GM04503 (cell line): ENCODE measurements at regions not wholly inside any gene's neighbourhood (a gene's known extent, or its start where the extent isn't known, plus 50 kb on each side); places are given as distances from the start of the nearest gene placed in this dataset.

Experiments used
- DNase-seq: peaks from one replicate; pipeline ENCODE4 v3.0.0-alpha.2; 2012; ENCODE audit warnings: low read depth

DNA sequence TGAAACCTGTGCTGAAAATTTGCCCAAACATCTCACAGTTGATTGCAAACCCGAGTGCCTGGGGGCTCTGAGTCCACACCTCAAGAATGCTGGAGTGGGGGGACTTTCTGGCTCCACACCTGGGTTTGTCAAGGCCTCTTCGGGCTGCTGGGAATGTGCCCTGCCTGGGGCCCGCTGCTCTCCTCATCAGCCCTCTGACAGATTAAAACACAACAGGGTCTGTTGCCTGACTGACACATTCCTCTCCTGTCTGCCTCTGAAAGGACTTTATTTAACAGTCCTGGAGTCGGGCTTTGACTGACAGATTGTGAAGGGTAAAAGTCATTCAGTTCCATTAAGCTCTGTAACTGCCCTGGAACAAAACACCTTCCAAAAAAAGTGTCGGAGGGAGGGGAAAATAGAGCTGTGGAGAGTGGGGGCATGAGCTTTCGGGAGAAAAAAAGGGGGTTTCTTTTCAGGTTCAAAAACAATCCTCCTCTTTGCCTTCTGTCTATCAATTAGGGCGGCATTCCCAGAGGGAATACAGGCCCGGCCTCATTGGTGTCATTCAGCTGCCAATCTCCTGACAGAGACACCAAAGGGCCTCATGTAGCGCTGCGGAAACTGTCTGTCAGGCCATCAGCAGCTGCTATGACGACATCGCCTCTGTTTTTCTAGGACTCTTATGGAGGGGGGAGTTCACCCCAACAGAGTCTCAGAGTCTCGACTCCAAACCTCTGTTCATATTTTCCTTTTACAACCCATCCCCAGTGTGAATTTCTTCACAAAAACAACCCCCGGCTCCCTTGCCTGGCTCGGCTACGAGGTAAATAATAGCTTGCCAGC, 398.8 kb upstream of the NFE2L3 start:
- no peak for DNase-seq

DNA sequence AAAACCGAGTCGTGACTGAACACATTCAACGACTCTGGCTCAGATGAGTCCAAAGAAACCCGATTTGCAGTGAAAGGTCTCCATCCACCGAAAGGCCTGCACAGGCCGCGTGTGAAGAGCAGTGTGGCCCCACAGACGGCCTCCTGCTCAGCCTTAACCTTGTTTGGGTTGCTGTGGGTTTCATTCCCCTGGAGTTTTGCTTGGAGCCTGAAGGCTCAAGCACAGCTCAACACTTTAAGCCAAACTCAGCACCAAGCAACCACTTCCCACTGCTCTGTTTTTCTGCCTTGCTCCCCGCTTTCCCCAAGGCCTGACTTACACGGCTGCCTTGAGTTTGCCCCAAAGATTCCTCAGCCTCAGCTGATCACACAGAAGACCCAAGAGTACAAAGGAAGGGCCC, 398.2 kb upstream of the NFE2L3 start:
- no peak for DNase-seq

DNA sequence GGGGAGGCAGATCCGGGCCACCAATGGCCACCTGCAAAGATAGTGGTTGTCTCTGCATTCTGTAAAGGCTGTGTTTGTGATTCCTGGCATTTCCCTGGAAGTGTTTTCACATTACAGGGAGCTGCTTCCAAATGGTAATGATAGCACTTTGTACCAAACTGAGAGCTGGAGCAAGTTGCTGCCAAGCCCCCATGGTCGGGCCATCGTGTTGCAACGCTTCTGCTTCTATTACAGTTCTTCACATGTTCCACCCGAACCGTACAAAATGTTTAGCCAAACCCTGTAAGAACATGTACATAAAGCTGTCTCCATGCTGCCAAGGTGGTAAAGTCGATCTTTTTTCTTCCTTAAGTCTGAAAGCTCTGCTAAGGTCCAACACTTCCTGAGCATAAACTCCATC, 397.7 kb upstream of the NFE2L3 start:
- DNase-seq: no peak

DNA sequence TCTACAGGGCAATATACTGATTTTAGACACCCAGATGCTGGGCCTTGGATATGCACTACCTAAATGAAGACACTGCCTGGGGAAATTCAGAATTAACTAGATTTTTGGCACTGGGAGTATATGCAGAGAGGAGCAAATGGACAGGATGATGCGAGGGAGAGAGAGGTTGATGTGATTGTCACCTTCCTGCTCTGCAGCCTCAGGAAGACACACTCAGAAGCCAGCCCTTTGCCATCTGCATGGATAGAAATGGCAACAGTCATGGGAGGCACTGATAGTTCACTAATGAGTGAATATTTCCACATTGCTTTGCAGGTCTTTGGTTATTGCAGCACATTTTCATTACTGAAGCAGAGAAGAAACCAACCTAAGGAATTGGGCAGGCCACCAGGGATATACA, 397.2 kb upstream of the NFE2L3 start:
- no peak for DNase-seq

DNA sequence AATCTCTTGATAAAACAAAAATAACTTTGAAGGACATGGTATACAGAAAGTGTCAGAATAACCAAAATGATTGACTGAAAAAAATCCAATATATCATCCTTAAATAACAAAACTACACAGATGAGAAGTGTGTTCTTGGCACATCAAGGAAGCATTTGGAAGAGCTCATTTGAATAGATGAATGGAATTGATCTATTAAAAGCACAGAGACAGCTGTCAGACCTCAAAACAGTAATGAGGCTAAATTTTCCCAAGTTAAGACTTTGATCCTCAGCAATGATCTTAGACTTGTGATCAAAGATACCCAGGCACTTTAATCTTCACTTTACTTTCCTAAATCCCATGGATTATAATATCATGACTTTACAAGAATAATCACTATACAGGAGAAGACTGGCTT, 395.4 kb upstream of the NFE2L3 start:
- no peak for DNase-seq

DNA sequence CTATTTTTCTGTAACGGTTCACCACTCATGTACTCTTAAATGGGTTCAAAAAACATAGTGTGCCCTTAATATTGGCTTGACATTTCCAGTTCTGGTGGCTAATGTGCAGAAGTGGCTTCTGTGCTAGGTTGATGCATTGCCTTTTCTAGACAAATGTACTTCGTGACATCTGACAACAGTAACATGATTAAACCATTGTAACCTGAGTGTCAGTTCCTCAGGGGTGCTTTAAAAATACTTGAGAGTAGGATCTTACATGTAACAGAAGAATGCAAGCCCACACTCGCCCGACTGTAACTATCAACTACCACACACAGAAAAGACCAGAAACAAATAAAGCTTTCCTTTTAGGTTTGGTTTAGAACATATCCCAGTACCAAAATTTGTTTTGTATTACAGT, 393.4 kb upstream of the NFE2L3 start:
- DNase-seq: no peak

DNA sequence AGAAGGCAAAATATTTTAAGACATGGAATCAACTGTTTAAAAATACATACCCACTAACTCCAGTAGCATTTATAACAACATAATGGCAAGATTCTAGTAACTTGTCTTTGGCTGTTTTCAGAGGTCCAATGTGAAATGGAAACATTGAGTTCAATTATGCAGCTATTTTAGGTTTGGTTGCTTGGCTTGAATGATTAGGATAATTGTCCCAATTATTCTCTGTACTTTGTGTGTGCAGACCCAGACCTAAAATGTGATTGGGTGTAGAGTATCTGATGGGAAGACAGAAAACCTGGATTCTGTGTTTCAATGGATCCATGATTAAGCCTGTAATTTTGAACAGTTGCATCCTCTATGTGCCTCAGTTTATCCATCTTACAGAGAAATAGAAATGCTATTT, 392.7 kb upstream of the NFE2L3 start:
- DNase-seq: no peak

DNA sequence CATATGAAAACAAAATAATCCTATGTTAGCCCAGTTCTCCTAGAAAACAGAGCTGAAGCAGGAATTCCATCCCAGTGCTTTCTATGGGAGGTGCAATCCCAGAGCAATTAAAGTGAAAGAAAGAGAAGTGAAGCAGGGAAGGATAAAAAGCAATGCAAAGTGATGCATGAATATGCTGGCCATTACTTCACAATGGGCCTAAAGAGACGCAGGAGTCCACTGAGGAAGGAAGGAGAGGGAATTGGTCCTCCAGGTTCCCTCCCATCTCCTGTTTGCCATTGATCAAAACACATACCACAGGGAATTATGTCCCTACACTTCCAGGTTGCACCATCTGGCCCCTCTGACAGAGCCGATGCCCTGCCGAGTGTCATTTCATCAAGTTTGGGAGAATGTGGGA, 392.2 kb upstream of the NFE2L3 start:
- no peak for DNase-seq

DNA sequence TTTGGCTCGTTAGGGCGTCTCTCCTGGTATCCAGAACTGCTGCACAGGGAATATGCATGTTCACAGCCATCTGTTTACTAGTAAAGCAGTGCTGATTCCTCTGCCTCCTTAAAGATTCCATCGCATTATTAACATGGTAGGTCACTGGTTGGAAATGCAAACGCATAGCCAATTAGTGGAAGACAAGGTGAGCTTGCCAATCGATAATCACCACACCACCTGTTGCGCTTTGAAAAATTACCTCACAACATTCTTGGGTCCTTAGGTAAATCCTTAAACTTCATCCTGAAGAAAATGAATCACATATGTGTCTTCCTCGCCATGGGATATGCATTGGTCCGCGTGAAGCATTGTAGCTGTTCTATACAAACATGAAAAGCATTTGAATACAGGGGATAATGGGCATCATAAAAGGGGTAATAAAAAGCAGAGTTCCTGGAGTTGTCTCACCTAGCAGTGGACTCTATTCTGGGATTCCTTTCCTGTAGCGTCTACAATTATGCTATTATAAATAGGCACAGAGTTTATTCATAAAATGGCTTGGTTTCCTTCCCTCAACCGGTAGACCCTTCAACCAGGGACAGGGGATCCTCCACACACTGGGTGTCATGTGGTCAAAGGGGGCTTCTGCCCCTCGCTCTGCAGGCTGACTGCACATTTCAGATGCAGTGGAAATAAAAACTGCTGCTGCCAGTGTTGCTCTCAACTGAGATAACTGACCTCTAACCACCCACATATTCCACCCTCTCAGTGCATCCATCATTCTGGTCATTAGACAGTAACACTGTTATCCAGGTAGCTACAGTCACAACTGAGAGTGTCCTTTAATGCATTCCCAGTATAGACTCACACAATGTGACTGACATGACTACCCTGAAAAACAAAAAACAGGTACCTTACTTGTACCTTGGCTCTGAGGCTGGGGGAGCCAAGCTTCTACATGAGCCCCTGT, 389.2 kb upstream of the NFE2L3 start:
- DNase-seq: no peak

DNA sequence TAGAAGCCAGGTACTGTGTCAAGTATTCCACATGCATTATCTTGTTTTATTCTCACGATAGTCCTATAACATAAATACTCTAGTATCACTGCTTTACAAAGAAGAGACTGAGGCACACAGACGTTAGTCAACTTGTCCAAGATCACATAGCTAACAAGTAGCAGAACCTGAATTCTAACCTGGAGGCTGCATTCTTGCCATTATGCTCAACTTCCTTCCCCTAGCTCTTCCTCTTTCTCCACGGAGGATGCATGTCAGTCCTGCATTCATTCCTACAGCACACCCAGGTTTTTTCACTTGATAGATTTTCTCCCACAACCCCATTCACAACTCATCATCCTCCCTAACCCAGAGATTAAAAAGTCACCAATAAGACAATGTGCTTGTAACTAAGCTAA, 388.5 kb upstream of the NFE2L3 start:
- DNase-seq: no peak

DNA sequence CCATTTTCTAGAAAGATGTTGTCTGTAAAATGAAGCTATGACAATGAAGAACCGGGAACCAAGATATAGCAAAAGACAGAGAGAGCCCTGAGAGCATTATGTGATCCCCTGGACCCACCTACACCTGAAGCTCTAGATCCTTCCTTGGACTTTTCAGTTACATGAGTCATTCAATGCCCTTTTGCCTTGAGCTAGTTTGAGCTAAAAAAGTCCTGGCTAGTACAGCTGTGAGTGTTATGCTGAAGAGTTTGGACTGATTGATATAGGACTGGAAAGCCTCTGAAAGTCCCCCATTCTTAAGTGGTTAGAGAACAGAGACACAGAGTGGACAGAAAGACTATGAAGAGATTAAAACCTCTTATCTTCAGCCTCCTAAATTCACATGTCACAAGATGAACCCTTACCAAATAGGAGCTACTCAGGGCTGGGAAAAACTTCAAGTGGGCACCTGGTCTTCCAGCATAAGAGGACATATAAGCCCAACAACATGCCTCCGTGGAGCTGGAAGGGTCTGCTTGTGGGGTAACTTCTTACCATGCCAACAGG, 386.8 kb upstream of the NFE2L3 start:
- DNase-seq: no peak

DNA sequence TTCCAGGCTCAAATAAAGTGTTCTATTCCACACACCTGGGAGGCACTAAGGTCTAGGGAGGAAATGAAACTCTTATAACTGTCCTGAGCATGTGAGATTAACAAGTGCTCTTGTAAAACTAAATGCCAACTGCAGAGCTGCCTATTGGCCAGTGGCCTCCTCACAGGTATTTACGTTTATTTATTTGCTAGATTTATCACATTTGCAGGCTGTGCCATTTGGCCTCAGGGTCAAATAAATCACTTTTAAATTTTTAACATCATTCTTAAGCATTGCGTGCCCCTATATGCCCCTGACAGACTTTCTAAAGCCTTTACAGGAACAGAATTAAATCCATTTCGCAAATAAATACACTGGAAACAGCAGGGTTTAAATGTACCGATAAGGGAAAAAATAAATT, 381.8 kb upstream of the NFE2L3 start:
- DNase-seq: no peak

DNA sequence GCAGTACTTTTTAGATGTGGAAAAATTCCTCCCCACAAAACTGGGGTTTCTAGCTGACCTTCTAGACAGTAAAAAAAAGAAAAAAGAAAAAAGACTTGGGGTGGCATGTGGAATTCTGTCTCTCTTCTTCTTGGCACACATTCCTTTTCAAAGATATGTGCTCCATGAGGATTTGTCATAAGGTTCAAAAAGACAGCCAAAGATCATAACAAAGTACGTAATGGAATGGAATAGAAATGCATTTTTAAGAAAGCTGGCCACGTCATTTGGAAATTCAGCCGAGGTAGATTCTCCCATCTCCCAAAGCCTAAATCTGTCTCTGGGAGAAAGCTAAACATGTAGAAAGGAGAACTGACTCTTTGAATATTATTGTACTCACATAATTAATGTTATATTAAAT, 381.3 kb upstream of the NFE2L3 start:
- DNase-seq: no peak

DNA sequence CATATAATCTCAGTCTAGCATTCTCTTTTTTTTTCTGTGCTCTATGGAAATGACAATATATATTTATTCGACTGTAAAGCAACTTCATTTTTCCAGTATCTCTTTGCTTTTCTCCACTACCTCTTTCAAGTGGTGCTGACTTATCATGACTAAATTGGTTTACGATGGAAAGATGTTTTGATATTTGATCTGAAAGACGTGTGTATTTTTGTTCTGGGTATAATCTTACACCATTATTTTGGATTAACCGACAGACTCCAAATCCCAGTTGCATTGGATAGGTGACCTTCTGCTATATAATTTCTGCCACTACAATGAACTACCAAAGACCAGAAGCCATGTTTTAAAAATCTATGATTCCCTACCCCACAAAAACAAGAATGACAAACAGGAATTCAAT, 380.5 kb upstream of the NFE2L3 start:
- DNase-seq: no peak

DNA sequence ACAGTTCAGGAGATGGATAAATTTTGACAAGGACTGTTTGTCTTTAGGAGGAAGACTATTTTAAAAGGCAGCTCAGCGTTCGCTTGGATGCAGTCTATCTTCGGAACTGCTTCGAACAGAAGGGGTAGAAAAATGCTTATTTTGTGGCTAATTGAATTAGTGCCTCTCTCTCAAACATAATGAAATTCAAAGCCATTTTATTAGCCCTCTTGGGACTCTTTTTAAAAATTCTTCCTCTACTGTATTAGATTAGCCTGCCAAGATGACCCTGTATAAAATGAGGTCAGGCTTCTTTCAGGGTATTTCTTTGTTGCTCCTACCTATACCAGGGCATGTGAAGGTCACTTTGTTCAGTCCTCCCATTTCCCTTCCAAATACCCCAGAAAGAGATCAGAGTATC, 379.2 kb upstream of the NFE2L3 start:
- no peak for DNase-seq

DNA sequence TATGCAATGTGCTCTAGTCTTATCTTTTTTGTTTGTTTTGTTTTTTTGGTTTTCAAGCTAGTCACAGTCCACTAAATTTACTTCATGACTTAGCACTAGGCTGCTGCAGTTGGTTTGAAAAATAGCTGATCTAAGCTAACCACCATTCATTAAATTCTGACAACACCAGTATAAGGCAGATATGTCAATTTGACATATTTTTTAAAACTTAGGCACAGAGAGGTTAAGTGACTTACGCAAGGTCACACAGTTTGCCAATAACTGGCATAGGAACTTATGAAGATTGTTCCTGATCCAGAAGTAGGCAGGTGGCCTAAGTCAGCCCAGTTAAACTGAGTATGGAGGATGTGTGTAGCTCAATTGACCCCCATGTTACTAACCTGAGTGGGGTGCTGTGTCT, 377.3 kb upstream of the NFE2L3 start:
- no peak for DNase-seq

DNA sequence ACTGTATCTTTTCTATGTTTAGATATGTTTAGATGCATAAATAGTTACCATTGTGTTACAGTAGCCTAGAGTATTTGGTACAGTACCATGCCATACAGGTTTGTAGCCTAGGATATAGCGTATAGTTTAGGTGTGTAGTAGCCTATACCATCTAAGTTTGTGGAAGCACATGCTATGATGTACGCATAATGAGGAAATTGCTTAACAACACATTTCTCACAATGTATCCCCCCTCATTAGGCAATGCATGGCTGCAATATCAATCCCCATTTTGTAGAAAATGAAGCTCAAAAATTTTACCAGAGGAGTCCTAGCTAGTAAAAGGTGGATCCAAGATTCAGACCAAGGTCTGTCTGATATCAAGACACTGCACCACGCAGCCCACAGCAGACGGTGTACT, 376.4 kb upstream of the NFE2L3 start:
- no peak for DNase-seq

DNA sequence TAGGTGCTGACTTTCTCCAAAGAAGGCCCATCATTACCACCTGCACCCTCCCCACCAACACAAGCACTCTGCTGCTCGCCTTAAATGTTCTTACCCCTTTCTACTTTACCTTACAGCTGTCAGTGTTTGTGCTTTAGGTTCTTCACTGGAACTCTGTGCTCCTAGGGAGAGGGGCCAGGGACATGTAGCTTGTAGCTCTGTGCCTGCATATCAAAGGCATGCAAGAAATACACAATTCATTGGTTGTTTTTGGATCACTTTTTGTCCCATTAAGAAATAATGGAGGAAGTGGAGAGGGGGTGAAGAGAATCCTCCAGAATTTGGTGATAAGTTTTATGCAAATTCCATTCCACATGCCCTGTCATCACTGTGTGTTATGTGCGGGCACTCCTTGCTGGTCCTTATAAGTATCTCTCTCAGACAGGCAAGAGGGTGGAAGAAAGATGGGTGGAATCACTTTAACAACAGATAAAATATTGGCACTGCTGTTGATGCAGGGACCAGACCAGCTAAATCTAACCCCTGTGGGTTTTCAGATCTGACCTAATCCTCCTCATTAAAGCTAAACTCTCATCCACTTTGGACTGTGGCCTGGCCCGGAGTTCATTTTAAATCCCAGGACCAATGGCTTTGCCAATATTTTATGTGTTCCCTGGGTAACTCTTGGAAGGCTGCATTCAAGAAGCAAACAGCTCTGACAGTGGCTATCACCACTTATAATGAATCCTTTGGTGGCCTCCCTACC, 375.8 kb upstream of the NFE2L3 start:
- no peak for DNase-seq

DNA sequence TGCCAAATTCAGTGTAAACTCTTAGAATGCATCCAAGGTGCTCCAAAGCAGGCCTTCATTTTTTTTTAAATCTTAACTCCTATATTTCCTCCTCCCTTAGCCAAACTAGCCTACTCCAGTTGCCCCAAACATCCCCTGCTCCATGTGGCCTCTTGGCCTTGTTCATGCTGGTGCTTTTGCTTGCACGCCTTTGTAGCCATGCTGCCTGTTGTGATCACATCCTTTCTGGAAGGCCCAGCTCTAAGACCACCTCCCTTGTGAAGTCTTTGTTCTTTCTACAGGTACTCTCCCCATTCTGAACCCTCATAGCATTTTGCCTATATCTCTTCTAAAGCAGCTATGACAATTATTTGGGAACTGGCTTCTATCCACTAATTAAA, 375.3 kb upstream of the NFE2L3 start:
- DNase-seq: no peak

DNA sequence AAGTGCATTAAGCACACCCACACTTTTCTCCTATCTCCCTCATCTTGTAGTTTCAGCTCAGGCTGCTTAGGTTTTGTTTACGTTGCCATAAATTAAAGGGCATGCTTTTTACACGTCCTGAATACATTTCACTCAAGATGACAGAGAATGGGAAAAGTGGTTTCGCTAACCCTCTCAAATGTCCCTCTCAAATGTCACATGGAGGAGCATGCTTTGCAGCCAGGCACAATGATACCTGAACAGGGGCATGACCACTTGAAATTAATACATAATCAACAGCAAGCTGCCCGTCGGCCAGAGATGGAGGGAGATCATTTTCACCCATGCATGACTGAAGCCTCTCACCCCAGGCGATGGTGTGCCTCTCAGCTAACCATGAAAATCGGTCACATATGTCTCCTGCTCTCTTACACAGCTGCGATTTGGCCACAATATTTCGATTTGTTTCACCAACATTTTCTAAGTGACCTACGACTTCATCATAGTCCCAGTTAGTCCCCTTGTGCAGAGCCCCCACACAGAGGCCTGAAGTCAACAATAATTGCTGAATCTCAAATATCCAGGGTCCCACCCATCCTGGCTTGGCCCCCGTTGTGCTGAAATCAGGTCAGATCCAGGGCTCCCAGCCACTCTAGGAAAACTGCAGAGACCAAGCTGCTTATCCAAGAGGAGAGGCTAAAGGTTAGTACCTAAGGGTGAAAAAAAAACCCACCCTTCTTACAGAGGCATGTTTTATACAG, 373.9 kb upstream of the NFE2L3 start:
- no peak for DNase-seq

DNA sequence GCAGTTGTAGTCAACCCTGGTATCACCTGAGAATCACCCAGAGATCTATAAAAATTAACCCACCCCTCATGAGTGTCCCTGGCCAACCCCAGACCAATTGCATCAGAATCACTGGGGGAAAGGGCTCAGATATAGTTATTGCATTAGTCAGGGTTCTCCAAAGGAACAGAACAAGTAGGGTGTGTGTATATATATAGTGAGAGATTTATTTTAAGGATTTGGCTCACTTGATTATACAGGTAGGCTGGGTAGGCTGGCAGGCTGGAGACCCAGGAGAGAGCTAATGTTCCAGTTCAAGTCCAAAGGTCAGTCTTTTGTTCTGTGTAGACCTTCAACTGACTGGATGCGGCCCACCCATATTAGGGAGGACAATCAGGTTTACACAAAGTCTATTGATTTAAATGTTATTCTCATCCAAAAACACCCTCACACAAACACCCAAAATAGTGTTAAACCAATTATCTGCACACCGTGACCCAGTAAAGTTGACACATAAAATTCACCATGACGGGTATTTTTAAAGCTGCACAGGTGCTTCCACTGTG, 372.9 kb upstream of the NFE2L3 start:
- DNase-seq: no peak
